PC-9 (cell line): ENCODE measurements at regions not wholly inside any gene's neighbourhood (a gene's known extent, or its start where the extent isn't known, plus 50 kb on each side); places are given as distances from the start of the nearest gene placed in this dataset.

Experiments
- EZH2 ChIP-seq: fragments of 200-600 bp; sonication (generic); IDR thresholded peaks from 2 replicates; pipeline ENCODE4 v1.8.0; 2017; ENCODE audit warnings: antibody characterized with exemption, low read depth
- TF ChIP-seq, protein P1 (sequence below): fragments of 200-600 bp; sonication (generic); conservative IDR thresholded peaks from 2 replicates; pipeline ENCODE4 v1.6.1; 2017; ENCODE audit warnings: mixed run types, antibody characterized with exemption, mild to moderate bottlenecking, moderate library complexity

DNA sequence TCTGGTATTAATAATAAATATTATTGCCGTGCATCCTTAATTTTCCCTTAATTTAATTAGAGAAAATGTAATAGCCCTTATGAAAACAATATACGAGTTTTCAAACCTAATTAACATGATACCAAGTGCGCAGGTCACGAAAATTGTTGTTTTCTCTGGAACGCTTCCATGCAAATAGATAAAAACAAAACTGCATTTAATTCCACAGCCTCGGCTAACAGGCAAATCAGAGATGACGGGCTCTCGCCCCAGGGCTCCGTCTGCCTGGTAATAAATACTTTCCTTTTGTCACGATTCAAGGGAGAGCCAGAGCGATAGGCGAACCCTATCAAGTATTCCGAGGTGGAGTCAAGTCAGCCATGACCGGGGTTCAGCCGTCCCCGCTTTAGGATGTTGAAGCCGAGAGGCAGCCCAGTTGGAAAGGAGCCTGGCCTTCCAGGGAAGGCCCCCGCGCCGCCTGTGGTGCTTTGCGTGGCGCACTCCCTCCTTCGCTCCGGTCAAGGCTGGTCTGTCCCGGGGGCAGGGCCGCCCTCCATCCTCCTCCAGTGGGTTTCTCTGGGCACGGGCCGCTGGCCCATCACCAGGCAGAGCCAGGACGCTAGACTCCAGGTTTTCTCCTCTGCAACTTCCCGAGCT is 137.8 kb upstream of the GSC start:
- TF ChIP-seq, protein P1, sequence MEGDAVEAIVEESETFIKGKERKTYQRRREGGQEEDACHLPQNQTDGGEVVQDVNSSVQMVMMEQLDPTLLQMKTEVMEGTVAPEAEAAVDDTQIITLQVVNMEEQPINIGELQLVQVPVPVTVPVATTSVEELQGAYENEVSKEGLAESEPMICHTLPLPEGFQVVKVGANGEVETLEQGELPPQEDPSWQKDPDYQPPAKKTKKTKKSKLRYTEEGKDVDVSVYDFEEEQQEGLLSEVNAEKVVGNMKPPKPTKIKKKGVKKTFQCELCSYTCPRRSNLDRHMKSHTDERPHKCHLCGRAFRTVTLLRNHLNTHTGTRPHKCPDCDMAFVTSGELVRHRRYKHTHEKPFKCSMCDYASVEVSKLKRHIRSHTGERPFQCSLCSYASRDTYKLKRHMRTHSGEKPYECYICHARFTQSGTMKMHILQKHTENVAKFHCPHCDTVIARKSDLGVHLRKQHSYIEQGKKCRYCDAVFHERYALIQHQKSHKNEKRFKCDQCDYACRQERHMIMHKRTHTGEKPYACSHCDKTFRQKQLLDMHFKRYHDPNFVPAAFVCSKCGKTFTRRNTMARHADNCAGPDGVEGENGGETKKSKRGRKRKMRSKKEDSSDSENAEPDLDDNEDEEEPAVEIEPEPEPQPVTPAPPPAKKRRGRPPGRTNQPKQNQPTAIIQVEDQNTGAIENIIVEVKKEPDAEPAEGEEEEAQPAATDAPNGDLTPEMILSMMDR = no peak
- TF ChIP-seq EZH2 = no peak
